PC-3 (cell line): ENCODE measurements at regions not wholly inside any gene's neighbourhood (a gene's known extent, or its start where the extent isn't known, plus 50 kb on each side); places are given as distances from the start of the nearest gene placed in this dataset.

Experiments used
- ATAC-seq: fragments of 200-7000 bp; cut with Tn5 transposase; 2 replicates; pipeline ENCODE4 v1.9.1; 2020; ENCODE audit warnings: mild to moderate bottlenecking, moderate library complexity
- BruUV-seq: library from RNA; stranded (reverse); fragments of 400-500 nt; replicated peaks from 2 replicates; lab custom pipeline; 2021; lab: Mats Ljungman, UMichigan
- CTCF ChIA-PET: fragments of 300-600 bp; sonication (Branson Sonifier 250); formaldehyde crosslinking; loops from one replicate; lab custom pipeline; 2022; ENCODE audit warnings: antibody characterized with exemption; lab: Charles Lee
- POLR2A ChIA-PET: fragments of 300-600 bp; sonication (Branson Sonifier 250); formaldehyde crosslinking; loops from one replicate; lab custom pipeline; 2022; ENCODE audit warnings: antibody characterized with exemption; ENCODE audit not compliant: unreplicated experiment; lab: Charles Lee
- DNase-seq: peaks from one replicate; pipeline ENCODE4 v3.0.0-alpha.2; 2015
- H2AFZ ChIP-seq: fragments of 300-600 bp; sonication (generic); 2 replicates; pipeline ENCODE4 v1.6.0; 2016; ENCODE audit warnings: antibody characterized with exemption, low read length
- H3F3A ChIP-seq: fragments of 300-600 bp; sonication (generic); one replicate; pipeline ENCODE4 v1.6.0; 2017; ENCODE audit warnings: antibody characterized with exemption, low read length, control low read depth, mild to moderate bottlenecking; ENCODE audit not compliant: unreplicated experiment
- H3K27ac ChIP-seq: fragments of 300-600 bp; sonication (generic); 2 replicates; pipeline ENCODE4 v1.5.1; 2016; ENCODE audit warnings: mild to moderate bottlenecking, low read length
- H3K27me3 ChIP-seq: fragments of 300-600 bp; sonication (generic); 2 replicates; pipeline ENCODE4 v1.6.1; 2016; ENCODE audit warnings: low read length, mixed read lengths
- H3K36me3 ChIP-seq: fragments of 300-600 bp; sonication (generic); 2 replicates; pipeline ENCODE4 v1.6.1; 2016; ENCODE audit warnings: low read depth, mixed run types, low read length, mixed read lengths
- H3K4me1 ChIP-seq: fragments of 300-600 bp; sonication (generic); 2 replicates; pipeline ENCODE4 v1.5.1; 2016; ENCODE audit warnings: low read length; ENCODE audit not compliant: insufficient read depth
- H3K4me2 ChIP-seq: fragments of 300-600 bp; sonication (generic); 2 replicates; pipeline ENCODE4 v1.6.0; 2016; ENCODE audit warnings: low read length
- H3K4me3 ChIP-seq: fragments of 300-600 bp; sonication (generic); 2 replicates; pipeline ENCODE4 v1.5.1; 2016; ENCODE audit warnings: mild to moderate bottlenecking, low read length, mixed read lengths
- H3K79me2 ChIP-seq: fragments of 300-600 bp; sonication (generic); 2 replicates; pipeline ENCODE4 v1.6.1; 2017; ENCODE audit warnings: low read length, mixed read lengths
- H3K9ac ChIP-seq: fragments of 300-600 bp; sonication (generic); 2 replicates; pipeline ENCODE4 v1.6.0; 2016; ENCODE audit warnings: mild to moderate bottlenecking, low read length
- H3K9me2 ChIP-seq: fragments of 300-600 bp; sonication (generic); replicated peaks from 2 replicates; pipeline ENCODE4 v1.6.1; 2016; ENCODE audit warnings: mixed run types, low read length, mixed read lengths
- H3K9me3 ChIP-seq: fragments of 300-600 bp; sonication (generic); 2 replicates; pipeline ENCODE4 v1.6.1; 2016; ENCODE audit warnings: low read length, mixed read lengths
- H4K20me1 ChIP-seq: fragments of 300-600 bp; sonication (generic); 2 replicates; pipeline ENCODE4 v1.6.1; 2016; ENCODE audit warnings: low read length, mixed read lengths
- EZH2 ChIP-seq: fragments of 300-600 bp; sonication (generic); IDR thresholded peaks from one replicate; pipeline ENCODE4 v1.6.1; 2017; ENCODE audit warnings: antibody characterized with exemption, mild to moderate bottlenecking, low read length; ENCODE audit not compliant: unreplicated experiment
- EZH2phosphoT487 ChIP-seq: fragments of 300-600 bp; sonication (generic); IDR thresholded peaks from 2 replicates; pipeline ENCODE4 v1.6.1; 2018; ENCODE audit warnings: mild to moderate bottlenecking, antibody characterized with exemption, low read length, borderline replicate concordance
- intact Hi-C: fragments of 100-400 bp; cut with micrococcal nuclease; formaldehyde crosslinking; loops from 2 replicates; pipeline ENCODE4 v1.9.0; 2023
- TF ChIP-seq, protein P1 (sequence below): fragments of 300-600 bp; sonication (generic); conservative IDR thresholded peaks from 2 replicates; pipeline ENCODE4 v1.5.1; 2017; ENCODE audit warnings: antibody characterized with exemption, low read depth, mild to moderate bottlenecking, low read length

DNA sequence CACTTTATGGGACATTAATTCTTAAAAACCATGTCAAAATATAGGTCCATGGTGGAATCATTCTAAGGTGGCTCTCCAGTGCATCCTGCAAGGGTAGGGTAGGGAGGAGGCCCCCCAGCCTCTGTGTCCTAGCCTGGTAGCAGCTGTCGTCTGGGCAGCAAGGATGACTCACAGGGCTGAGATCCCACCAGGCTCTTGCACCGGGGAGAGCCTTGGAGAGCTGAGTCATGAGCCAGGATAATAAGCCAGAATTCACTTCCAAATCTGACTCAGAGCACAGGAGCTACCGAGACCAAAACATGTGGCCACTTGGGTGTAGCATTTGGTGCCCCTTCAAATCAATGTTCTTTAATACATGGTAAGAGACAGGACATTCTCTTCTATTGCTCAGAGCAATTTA is 298.5 kb downstream of the NEBL start:
- ChIA-PET POLR2A (no interaction called here), CTCF (no interaction called here)
- no peak; the same call in 1 of the 2 replicates for ATAC-seq
- H3K27me3 ChIP-seq: no peaks in the 10 kb centered on the region
- intact Hi-C loops: no loop called here
- H3K4me2 ChIP-seq: no peak overlapping the region
- H2AFZ ChIP-seq: no peak overlapping the region
- H3K27ac ChIP-seq: no peak overlapping the region
- H4K20me1 ChIP-seq: no peaks in the 10 kb centered on the region
- H3K9ac ChIP-seq: no peak overlapping the region
- no peak overlapping the region for H3K4me3 ChIP-seq
- no peaks in the 10 kb centered on the region for H3K4me1 ChIP-seq
- TF ChIP-seq, protein P1, sequence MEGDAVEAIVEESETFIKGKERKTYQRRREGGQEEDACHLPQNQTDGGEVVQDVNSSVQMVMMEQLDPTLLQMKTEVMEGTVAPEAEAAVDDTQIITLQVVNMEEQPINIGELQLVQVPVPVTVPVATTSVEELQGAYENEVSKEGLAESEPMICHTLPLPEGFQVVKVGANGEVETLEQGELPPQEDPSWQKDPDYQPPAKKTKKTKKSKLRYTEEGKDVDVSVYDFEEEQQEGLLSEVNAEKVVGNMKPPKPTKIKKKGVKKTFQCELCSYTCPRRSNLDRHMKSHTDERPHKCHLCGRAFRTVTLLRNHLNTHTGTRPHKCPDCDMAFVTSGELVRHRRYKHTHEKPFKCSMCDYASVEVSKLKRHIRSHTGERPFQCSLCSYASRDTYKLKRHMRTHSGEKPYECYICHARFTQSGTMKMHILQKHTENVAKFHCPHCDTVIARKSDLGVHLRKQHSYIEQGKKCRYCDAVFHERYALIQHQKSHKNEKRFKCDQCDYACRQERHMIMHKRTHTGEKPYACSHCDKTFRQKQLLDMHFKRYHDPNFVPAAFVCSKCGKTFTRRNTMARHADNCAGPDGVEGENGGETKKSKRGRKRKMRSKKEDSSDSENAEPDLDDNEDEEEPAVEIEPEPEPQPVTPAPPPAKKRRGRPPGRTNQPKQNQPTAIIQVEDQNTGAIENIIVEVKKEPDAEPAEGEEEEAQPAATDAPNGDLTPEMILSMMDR: no peak
- TF ChIP-seq EZH2 (no peak), EZH2phosphoT487 (no peak)
- no TSS peak for BruUV-seq
- H3K9me2 ChIP-seq: no peaks in the 10 kb centered on the region
- no peaks in the 10 kb centered on the region for H3K9me3 ChIP-seq
- H3K36me3 ChIP-seq: no peaks in the 10 kb centered on the region
- H3F3A ChIP-seq: no peaks in the 10 kb centered on the region
- H3K79me2 ChIP-seq: no peaks in the 10 kb centered on the region
- DNase-seq: peak; percentile 52

DNA sequence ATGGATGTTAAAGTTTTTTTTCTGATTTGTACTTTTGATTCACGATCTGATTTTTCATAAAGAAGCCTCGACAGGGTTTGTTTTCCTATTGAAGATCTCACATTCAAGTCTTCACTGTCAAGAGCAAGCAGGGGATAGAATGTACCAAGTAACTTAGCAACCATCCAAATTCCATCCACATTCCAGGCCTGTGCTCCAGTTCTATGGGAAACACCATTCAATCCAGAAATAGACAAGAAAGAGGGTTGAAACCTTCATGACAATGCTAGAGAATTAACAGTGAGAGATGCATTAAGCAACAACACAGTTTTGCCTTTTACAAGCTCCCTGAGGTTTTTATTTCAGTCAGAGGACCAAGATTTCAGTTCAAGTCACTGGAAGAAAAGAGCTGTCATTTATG is 300.2 kb downstream of the NEBL start:
- no peak overlapping the region for H3K27ac ChIP-seq
- DNase-seq: no peak
- H3F3A ChIP-seq: no peaks in the 10 kb centered on the region
- TF ChIP-seq EZH2phosphoT487 (no peak), EZH2 (no peak)
- TF ChIP-seq, protein P1: no peak
- no peak for ATAC-seq
- H3K9ac ChIP-seq: no peak overlapping the region
- H3K9me2 ChIP-seq: no peaks in the 10 kb centered on the region
- POLR2A ChIA-PET: no interaction called here
- intact Hi-C loops: no loop called here
- no TSS peak for BruUV-seq
- no peaks in the 10 kb centered on the region for H3K27me3 ChIP-seq
- no peak overlapping the region for H3K4me2 ChIP-seq
- H3K4me3 ChIP-seq: no peak overlapping the region
- no peaks in the 10 kb centered on the region for H3K36me3 ChIP-seq
- H2AFZ ChIP-seq: no peak overlapping the region
- H3K4me1 ChIP-seq: no peaks in the 10 kb centered on the region
- H4K20me1 ChIP-seq: no peaks in the 10 kb centered on the region
- H3K79me2 ChIP-seq: no peaks in the 10 kb centered on the region
- CTCF ChIA-PET: no interaction called here
- H3K9me3 ChIP-seq: no peaks in the 10 kb centered on the region

DNA sequence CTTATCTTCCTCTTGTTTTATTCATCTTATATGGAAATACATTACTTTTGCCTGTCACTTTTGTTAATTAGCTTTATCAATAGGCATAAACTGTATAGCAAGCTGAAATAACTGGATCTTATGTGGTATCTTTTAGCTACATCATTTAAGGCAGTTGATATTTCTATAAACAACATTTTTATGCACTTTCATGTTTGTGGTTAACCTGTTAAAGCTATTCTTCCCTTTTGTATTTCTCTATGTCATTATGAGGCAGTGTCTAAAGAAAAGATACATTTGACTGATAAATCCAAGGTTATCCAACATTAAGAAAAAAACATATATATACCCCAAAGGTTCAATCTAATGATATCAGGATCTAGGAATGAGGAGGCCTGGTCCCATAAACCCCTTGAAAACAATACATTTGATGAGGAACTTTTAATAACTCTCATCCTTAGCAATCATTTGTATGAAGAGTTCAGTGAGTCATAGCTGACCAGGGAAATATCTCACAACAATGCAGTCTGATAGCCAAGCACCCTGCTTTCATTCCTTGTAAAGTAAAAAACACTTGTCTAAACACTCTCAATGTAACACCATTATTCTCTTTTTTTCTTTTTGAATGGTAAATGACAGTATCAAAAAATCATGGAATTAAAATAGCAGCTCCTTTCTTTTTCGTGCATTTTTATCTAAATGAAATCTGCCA is 300.9 kb downstream of the NEBL start:
- no peak overlapping the region for H3K27ac ChIP-seq
- H4K20me1 ChIP-seq: no peaks in the 10 kb centered on the region
- no peak overlapping the region for H2AFZ ChIP-seq
- no peaks in the 10 kb centered on the region for H3K4me1 ChIP-seq
- no peaks in the 10 kb centered on the region for H3K9me2 ChIP-seq
- ATAC-seq: no peak
- no peaks in the 10 kb centered on the region for H3F3A ChIP-seq
- CTCF ChIA-PET: no interaction called here
- H3K4me3 ChIP-seq: no peak overlapping the region
- no peaks in the 10 kb centered on the region for H3K36me3 ChIP-seq
- no peaks in the 10 kb centered on the region for H3K79me2 ChIP-seq
- POLR2A ChIA-PET: no interaction called here
- intact Hi-C loops: no loop called here
- no peaks in the 10 kb centered on the region for H3K9me3 ChIP-seq
- BruUV-seq: no TSS peak
- no peak overlapping the region for H3K9ac ChIP-seq
- H3K27me3 ChIP-seq: no peaks in the 10 kb centered on the region
- TF ChIP-seq EZH2phosphoT487 (no peak), EZH2 (no peak)
- TF ChIP-seq, protein P1: no peak
- no peak for DNase-seq
- H3K4me2 ChIP-seq: no peak overlapping the region
